Spleen (tissue), 11 donors: ENCODE measurements at regions not wholly inside any gene's neighbourhood (a gene's known extent, or its start where the extent isn't known, plus 50 kb on each side); places are given as distances from the start of the nearest gene placed in this dataset.

Experiments
- DNase-seq: peaks from one replicate; pipeline ENCODE4 v3.0.0-alpha.2; 2020
- H3K27ac ChIP-seq, 8 donors: fragments of 200-600 bp; sonication (generic) in 7 of 8; 1 replicate in 4 of 8; 2 replicates in 4 of 8; pipeline versions ENCODE4 v1.5.0 to v1.8.0; 2016 to 2021; ENCODE audit warnings: inconsistent platforms in 4 of 8, mild to moderate bottlenecking in 4 of 8, moderate library complexity in 1 of 8
- H3K27me3 ChIP-seq, 7 donors: fragments of 200-600 bp; sonication (generic) in 6 of 7; replicated peaks in 1 of 7; 1 replicate in 4 of 7; 2 replicates in 3 of 7; pipeline versions ENCODE4 v1.5.0 to v1.8.0; 2016 to 2021; ENCODE audit warnings: inconsistent platforms in 3 of 7, mild to moderate bottlenecking in 1 of 7
- H3K36me3 ChIP-seq, 6 donors: fragments of 200-600 bp; sonication (generic) in 5 of 6; 1 replicate in 4 of 6; 2 replicates in 2 of 6; pipeline versions ENCODE4 v1.5.0 to v1.8.0; 2016 to 2021; ENCODE audit warnings: inconsistent platforms in 2 of 6
- H3K4me1 ChIP-seq, 6 donors: fragments of 200-600 bp; sonication (generic) in 5 of 6; 1 replicate in 3 of 6; 2 replicates in 3 of 6; pipeline versions ENCODE4 v1.5.0 to v1.8.0; 2016 to 2021; ENCODE audit warnings: inconsistent platforms in 3 of 6
- H3K4me3 ChIP-seq, 8 donors: fragments of 200-600 bp; sonication (generic) in 7 of 8; 1 replicate in 4 of 8; 2 replicates in 4 of 8; pipeline versions ENCODE4 v1.5.0 to v1.8.0; 2016 to 2021; ENCODE audit warnings: inconsistent platforms in 4 of 8, mild to moderate bottlenecking in 4 of 8, moderate library complexity in 2 of 8
- H3K9me3 ChIP-seq, 8 donors: fragments of 200-600 bp; sonication (generic) in 7 of 8; 1 replicate in 4 of 8; 2 replicates in 4 of 8; pipeline versions ENCODE4 v1.5.0 to v1.8.0; 2016 to 2021; ENCODE audit warnings: inconsistent platforms in 4 of 8
- POLR2A ChIP-seq, 3 donors: fragments of 450-650 bp; IDR thresholded peaks; one replicate each; pipeline ENCODE4 v1.5.1; 2017; ENCODE audit warnings: antibody characterized with exemption in 3 of 3, mild to moderate bottlenecking in 1 of 3
- POLR2AphosphoS5 ChIP-seq, 3 donors: sonication (generic); formaldehyde crosslinking; IDR thresholded peaks; one replicate each; pipeline ENCODE4 v1.5.1; 2017; ENCODE audit warnings: antibody characterized with exemption in 3 of 3
- WGBS, 5 donors: extraction: QIAGEN DNeasy Blood & Tissue Kit in 3 of 5; methylation state at CpG; one replicate each; pipeline versions ENCODE4 v1.1.5 to v1.1.7; 2013 to 2018; 5-methylcytosine and 5-hydroxymethylcytosine counted together
- intact Hi-C: fragments of 100-400 bp; cut with DNase I; formaldehyde crosslinking; loops from one replicate; pipeline ENCODE4 v1.15.0; 2023; ENCODE audit warnings: low total_unique reads
- TF ChIP-seq, protein P1 (sequence below), 11 experiments: fragments of 200-600 bp in 7 of 11; fragments of 450-650 bp in 4 of 11; sonication (generic) in 4 of 11; IDR thresholded peaks in 8 of 11; conservative IDR thresholded peaks in 3 of 11; 1 replicate in 7 of 11; 2 replicates in 4 of 11; pipeline versions ENCODE4 v1.4.0 to v1.8.0; 2016 to 2021; ENCODE audit warnings: antibody characterized with exemption in 11 of 11, inconsistent platforms in 4 of 11, mild to moderate bottlenecking in 1 of 11
- donor health status: healthy with polysubstance abuse.
- donor health status: DM: no; HTN: no; CAD: no; lungs with moderate emphysema.
- donor health status: DM: no; HTN: no; CAD: no.
- donor health status: Bipolar disorder and iron deficiency.
- donor health status: healthy.
- donor health status: DM: no; HTN: no; CAD: no.
- donor health status: DM: yes; HTN: yes; CAD: no.

DNA sequence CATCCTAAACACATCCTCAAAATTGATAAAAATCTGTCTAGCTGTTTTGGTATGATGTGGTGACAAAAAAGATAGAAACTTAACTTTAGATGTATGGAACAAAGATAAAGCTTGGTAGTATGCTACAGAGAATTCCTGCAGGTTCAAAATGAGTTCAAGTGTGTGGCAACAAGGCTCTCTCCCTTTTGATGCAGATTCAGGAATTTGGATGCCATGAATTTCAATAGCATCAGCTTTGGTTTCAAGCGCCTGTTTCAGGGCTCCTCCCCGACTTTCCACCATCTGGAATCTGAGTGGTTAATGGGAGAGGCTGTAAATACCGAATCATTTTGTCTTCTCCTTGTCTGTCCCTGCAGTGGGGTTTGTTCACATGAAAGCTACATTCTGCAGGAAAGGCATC lies 180.6 kb downstream of the MTX2 start:
- no peak for DNase-seq
- Histone ChIP-seq H3K4me3 (no peak overlapping the region), H3K36me3 (no peaks in the 10 kb centered on the region), H3K27ac (no peak overlapping the region), H3K9me3 (no peaks in the 10 kb centered on the region), H3K4me1 (peaks cover 0 to 4% (median 2%) of the 10 kb centered on the region in 6 donors), H3K27me3 (peaks cover 0 to 11% (median 0%) of the 10 kb centered on the region in 7 donors)
- TF ChIP-seq, protein P1, sequence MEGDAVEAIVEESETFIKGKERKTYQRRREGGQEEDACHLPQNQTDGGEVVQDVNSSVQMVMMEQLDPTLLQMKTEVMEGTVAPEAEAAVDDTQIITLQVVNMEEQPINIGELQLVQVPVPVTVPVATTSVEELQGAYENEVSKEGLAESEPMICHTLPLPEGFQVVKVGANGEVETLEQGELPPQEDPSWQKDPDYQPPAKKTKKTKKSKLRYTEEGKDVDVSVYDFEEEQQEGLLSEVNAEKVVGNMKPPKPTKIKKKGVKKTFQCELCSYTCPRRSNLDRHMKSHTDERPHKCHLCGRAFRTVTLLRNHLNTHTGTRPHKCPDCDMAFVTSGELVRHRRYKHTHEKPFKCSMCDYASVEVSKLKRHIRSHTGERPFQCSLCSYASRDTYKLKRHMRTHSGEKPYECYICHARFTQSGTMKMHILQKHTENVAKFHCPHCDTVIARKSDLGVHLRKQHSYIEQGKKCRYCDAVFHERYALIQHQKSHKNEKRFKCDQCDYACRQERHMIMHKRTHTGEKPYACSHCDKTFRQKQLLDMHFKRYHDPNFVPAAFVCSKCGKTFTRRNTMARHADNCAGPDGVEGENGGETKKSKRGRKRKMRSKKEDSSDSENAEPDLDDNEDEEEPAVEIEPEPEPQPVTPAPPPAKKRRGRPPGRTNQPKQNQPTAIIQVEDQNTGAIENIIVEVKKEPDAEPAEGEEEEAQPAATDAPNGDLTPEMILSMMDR (IDR thresholded peaks at IDR 0.05 in 8 of 11, conservative IDR thresholded peaks at IDR 0.05 in 3 of 11) = no peak
- TF ChIP-seq POLR2AphosphoS5 (IDR thresholded peaks at IDR 0.05) = no peak
- no peak for TF ChIP-seq POLR2A (IDR thresholded peaks at IDR 0.05)
- 85 to 92% (median 89%) methylated on average over 3 of the region's 3 CpGs for WGBS, 5 donors
- intact Hi-C loops = no loop called here

DNA sequence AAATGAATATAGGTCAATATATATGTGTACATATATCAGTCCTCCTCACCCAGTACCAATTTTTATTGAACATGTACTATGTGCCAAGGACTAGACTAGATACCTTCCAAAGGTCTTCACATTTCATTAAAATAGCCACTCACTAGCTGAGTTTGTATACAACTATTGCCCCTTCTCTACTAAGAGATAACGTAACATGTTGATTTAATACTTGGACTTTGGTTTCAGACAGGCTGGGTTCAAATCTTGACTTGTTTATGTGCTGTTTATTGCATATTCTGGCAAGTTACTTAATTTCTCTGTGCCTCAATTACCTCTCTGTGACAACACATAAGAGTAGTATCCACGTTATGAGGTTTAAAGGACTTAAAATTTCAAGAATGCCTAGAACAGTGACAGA lies 184.5 kb downstream of the MTX2 start:
- H3K27me3 ChIP-seq = peaks cover 0 to 20% (median 0%) of the 10 kb centered on the region in 7 donors
- H3K9me3 ChIP-seq = no peaks in the 10 kb centered on the region
- 82 to 98% (median 84%) methylated on average over 2 of the region's 2 CpGs for WGBS, 5 donors
- intact Hi-C loops = loop anchor here (2.0 kb wide), 1 partner anchor 311 kb away; no protein-coding TSS in a partner anchor
- H3K4me3 ChIP-seq = no peak overlapping the region
- H3K4me1 ChIP-seq = peaks cover 0 to 12% (median 6%) of the 10 kb centered on the region in 6 donors
- no peak for DNase-seq
- H3K36me3 ChIP-seq = no peaks in the 10 kb centered on the region
- TF ChIP-seq, protein P1 (IDR thresholded peaks at IDR 0.05 in 8 of 11, conservative IDR thresholded peaks at IDR 0.05 in 3 of 11) = no peak
- no peak for TF ChIP-seq POLR2A (IDR thresholded peaks at IDR 0.05)
- no peak for TF ChIP-seq POLR2AphosphoS5 (IDR thresholded peaks at IDR 0.05)
- no peak overlapping the region for H3K27ac ChIP-seq

DNA sequence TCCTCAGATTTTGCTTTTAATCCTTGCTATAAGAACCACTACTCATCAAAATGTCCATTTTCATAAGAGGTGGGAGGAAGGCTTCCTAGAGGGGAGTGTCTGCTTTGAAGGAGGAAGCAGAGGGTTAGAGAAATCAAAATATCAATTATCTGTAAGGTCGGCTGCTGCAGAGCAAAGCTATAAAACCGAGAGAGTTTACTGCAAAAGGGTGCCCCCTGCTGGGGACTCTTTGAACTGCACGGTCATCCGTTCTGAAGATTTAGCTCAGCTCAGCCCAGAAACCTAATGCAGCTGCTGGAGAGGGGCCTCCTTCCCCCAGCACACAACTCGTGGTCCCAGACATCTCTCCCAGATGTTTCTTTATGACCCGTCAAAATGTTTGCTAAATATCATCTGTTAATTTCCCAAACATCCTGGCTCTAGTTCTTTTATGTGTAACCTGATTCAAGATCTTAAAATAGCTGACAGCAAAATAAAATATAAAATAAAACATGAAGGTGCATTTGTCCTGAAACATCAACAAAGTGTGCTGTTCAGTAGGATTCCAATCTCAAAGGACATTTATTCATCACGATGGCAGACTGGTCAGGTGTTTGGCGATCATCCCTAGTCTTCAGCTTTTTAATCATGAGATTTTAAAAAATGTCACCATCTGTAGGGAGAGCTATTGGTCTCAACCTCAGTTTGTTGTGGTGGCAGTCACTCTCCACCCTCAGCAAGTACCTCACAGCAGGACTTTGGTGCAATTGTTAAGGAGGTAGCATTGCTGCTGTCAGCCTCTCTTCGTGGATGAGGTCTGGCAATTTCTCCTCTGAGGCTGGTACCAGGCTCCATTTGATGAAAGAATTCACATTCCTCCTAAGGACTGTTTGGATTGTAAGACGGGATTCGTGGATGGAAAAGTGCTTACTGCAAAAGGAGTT lies 185.9 kb downstream of the MTX2 start:
- H3K9me3 ChIP-seq = no peaks in the 10 kb centered on the region
- H3K27ac ChIP-seq = no peak overlapping the region
- intact Hi-C loops = loop anchor here (2.0 kb wide), 1 partner anchor 312 kb away; no protein-coding TSS in a partner anchor
- peaks cover 0 to 27% (median 0%) of the 10 kb centered on the region in 7 donors for H3K27me3 ChIP-seq
- peaks cover 0 to 12% (median 6%) of the 10 kb centered on the region in 6 donors for H3K4me1 ChIP-seq
- DNase-seq = peak; percentile 89
- WGBS, 5 donors = 16 to 25% (median 20%) methylated on average over 11 of the region's 11 CpGs
- H3K4me3 ChIP-seq = no peak overlapping the region
- H3K36me3 ChIP-seq = no peaks in the 10 kb centered on the region
- TF ChIP-seq POLR2AphosphoS5 (IDR thresholded peaks at IDR 0.05) = no peak
- TF ChIP-seq, protein P1 (IDR thresholded peaks at IDR 0.05 in 8 of 11, conservative IDR thresholded peaks at IDR 0.05 in 3 of 11) = peak; percentile 59 to 93 (median 83)

DNA sequence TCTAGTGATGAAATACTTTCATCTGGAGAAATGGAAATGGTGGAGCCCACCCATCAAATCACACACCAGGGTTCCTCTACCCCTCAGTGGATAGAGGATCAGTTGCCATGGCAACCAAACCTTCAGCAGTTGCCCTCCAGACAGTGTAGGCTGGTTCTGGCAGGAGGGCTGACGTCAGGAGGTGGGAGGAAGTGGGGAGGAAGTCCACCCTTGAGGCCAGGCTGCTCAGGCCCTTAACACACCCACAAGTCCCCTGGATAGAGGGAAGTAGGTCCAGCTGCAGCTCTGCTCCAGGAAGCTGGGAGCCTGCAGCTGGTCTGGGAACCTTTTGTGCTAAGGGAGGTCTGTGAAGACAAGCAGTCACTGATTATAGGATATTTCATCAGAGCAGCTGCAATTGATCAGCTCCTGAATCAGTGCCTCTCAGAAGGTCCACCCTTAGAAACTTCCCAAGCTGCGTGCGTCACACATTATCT lies 186.6 kb downstream of the MTX2 start:
- H3K27me3 ChIP-seq = peaks cover 0 to 29% (median 0%) of the 10 kb centered on the region in 7 donors
- 27 to 46% (median 32%) methylated on average over 3 of the region's 3 CpGs for WGBS, 5 donors
- no peak for DNase-seq
- TF ChIP-seq, protein P1 (IDR thresholded peaks at IDR 0.05 in 8 of 11, conservative IDR thresholded peaks at IDR 0.05 in 3 of 11) = no peak
- TF ChIP-seq POLR2AphosphoS5 (IDR thresholded peaks at IDR 0.05) (peak in 1 of 3 donors; percentile 48), POLR2A (IDR thresholded peaks at IDR 0.05) (no peak)
- H3K36me3 ChIP-seq = no peaks in the 10 kb centered on the region
- intact Hi-C loops = loop anchor here (2.0 kb wide), 1 partner anchor 313 kb away; no protein-coding TSS in a partner anchor
- no peak overlapping the region for H3K4me3 ChIP-seq
- H3K4me1 ChIP-seq = peaks cover 0 to 12% (median 6%) of the 10 kb centered on the region in 6 donors
- H3K9me3 ChIP-seq = no peaks in the 10 kb centered on the region
- no peak overlapping the region for H3K27ac ChIP-seq
